K562 (cell line): ENCODE measurements at regions not wholly inside any gene's neighbourhood (a gene's known extent, or its start where the extent isn't known, plus 50 kb on each side); places are given as distances from the start of the nearest gene placed in this dataset.

Source experiments
- JUN ChIP-seq, 2 experiments: sonication (generic) in 1 of 2; formaldehyde crosslinking in 1 of 2; IDR thresholded peaks; 2 replicates each; pipeline versions ENCODE4 v1.6.1 to v1.8.0; 2012 to 2022; ENCODE audit warnings: borderline replicate concordance in 2 of 2, mild to moderate bottlenecking in 2 of 2, improper control_type of control experiment in 1 of 2, low read depth in 1 of 2, low read length in 1 of 2, missing genetic modification reagents in 1 of 2
- NFIX ChIP-seq: fragments of 250-450 bp; sonication (Bioruptor Pico); IDR thresholded peaks from 2 replicates; pipeline ENCODE4 v1.4.0; 2020; ENCODE audit warnings: low read depth, mild to moderate bottlenecking, moderate library complexity
- RFX5 ChIP-seq: IDR thresholded peaks from 2 replicates; pipeline ENCODE4 v1.6.1; 2011; ENCODE audit warnings: low read depth, mild to moderate bottlenecking, improper control_type of control experiment, low read length

GRCh38 chr20:17885076-17885475, 83.5 kb downstream of the SNX5 start:
- TF ChIP-seq JUN (IDR thresholded peaks at IDR 0.05; ENCODE audit: borderline replicate concordance, low read depth, low read length) (no peak), JUN (CRISPR knock-in tag; IDR thresholded peaks at IDR 0.05; ENCODE audit: borderline replicate concordance) (no peak), NFIX (CRISPR knock-in tag) (no peak), RFX5 (no peak)
